ENCODE measurements at regions not wholly inside any gene's neighbourhood (a gene's known extent, or its start where the extent isn't known, plus 50 kb on each side); places are given as distances from the start of the nearest gene placed in this dataset.
A peak's percentile ranks its signal among the peaks of the same experiment; 100 is the strongest.

DNA sequence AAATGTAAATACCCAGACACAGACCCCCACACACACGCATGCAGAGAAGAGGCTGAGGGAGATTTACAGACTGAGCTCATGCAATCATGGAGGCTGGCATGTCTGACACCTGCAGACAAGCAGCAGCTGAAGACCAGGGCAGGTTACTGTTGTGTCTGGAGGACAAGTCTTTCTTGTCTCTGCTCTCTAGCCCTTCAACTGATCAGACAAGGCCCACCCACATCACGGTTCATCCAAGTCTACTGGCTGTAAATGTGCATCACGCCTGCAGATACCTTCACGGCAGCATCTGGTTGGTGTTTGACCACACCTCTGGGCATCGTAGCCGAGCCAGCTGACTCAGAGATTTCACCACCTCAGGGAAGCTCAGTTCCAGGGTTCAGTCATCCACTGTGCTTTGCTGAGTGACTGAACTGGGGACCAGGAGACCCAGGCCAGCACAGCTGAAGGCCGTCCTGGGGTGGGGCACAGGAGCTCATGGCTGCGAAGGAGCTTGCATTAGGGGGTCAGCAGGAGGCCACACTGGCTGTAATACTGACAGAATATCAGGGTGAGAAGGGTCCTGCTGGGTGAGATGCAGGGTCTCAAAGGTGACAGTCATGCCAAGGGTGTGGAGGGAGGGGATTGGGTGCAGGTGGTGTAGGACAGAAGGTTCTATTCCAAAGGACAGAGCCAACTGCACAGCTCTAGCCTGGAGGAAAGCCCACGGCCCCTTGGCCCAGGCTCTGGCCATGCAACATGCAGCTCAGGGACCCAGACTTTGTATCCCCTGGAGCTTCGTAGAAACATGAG lies 304.9 kb downstream of the BRD1 start:
- no peak for TF ChIP-seq CTCF (IDR thresholded peaks at IDR 0.05; ENCODE audit: control insufficient read depth, extremely low read depth, insufficient read depth)
- DNase-seq (ENCODE audit: low read depth), result no peak
- H3K4me3 ChIP-seq (ENCODE audit: low read depth, low read length), result no peak overlapping the region

GRCh38 chr22:49521787-49522224 lies 305.9 kb downstream of the BRD1 start:
- H3K4me3 ChIP-seq (ENCODE audit: low read depth, low read length), result no peak overlapping the region
- no peak for TF ChIP-seq CTCF (IDR thresholded peaks at IDR 0.05; ENCODE audit: control insufficient read depth, extremely low read depth, insufficient read depth)
- no peak for DNase-seq (ENCODE audit: low read depth)

GRCh38 chr22:49519117-49519737 lies 308.4 kb downstream of the BRD1 start:
- H3K4me3 ChIP-seq (ENCODE audit: low read depth, low read length), result no peak overlapping the region
- DNase-seq (ENCODE audit: low read depth), result no peak
- no peak for TF ChIP-seq CTCF (IDR thresholded peaks at IDR 0.05; ENCODE audit: control insufficient read depth, extremely low read depth, insufficient read depth)

- no peak for TF ChIP-seq CTCF (IDR thresholded peaks at IDR 0.05; ENCODE audit: control insufficient read depth, extremely low read depth, insufficient read depth)
- DNase-seq (ENCODE audit: low read depth), result no peak
- H3K4me3 ChIP-seq (ENCODE audit: low read depth, low read length), result no peak overlapping the region
These were observed 309.2 kb downstream of the BRD1 start for GRCh38 chr22:49518436-49518970.

DNA sequence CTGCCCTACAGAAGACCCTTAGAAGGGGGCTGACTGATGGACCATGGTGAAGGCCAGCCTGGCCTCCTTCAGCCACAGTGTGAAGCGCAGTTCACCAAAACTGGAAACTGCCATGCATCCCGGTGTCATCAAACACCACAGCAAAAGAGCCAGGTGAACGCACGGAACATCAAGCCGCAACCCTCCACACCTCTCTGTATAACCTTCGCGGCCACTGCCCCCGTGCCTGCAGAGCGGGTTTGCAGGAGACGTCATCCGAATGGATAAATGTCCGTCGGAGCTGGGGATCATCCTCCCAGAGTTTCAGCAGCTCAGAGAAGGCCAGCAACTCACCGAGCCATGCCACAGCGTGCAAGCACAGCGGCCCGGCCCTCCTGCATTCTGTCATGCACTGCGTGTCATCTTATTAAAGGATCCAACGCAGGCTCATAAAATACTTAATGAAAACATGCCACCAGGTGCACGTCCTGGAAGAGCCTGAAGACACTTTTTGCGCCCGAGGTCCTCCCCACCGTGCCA lies 309.9 kb downstream of the BRD1 start:
- TF ChIP-seq CTCF (IDR thresholded peaks at IDR 0.05; ENCODE audit: control insufficient read depth, extremely low read depth, insufficient read depth), result no peak
- DNase-seq (ENCODE audit: low read depth), result peak; percentile 35
- no peak overlapping the region for H3K4me3 ChIP-seq (ENCODE audit: low read depth, low read length)

- no peak for DNase-seq (ENCODE audit: low read depth)
- no peak for TF ChIP-seq CTCF (IDR thresholded peaks at IDR 0.05; ENCODE audit: control insufficient read depth, extremely low read depth, insufficient read depth)
- H3K4me3 ChIP-seq (ENCODE audit: low read depth, low read length), result no peak overlapping the region
These were observed 310.5 kb downstream of the BRD1 start for GRCh38 chr22:49517211-49517610.
